ENCODE measurements at regions not wholly inside any gene's neighbourhood (a gene's known extent, or its start where the extent isn't known, plus 50 kb on each side); places are given as distances from the start of the nearest gene placed in this dataset.

- no peak for TF ChIP-seq GABPA (IDR thresholded peaks at IDR 0.05; ENCODE audit: low read depth)
- TF ChIP-seq CTCF (IDR thresholded peaks at IDR 0.05; ENCODE audit: insufficient read depth, low read length): no peak
- no peak for TF ChIP-seq POLR2AphosphoS5 (IDR thresholded peaks at IDR 0.05; ENCODE audit: low read depth)
- TF ChIP-seq REST (IDR thresholded peaks at IDR 0.05; ENCODE audit: insufficient replicate concordance, low read depth): no peak
- no peak for TF ChIP-seq SPI1 (IDR thresholded peaks at IDR 0.05; ENCODE audit: borderline replicate concordance, low read depth)
Measured at GRCh38 chr13:84238381-84238780, 356.1 kb upstream of the SLITRK1 start.
